Endothelial cell of umbilical vein (primary cell): ENCODE measurements at regions not wholly inside any gene's neighbourhood (a gene's known extent, or its start where the extent isn't known, plus 50 kb on each side); places are given as distances from the start of the nearest gene placed in this dataset.

Source experiments
- BruUV-seq: library from RNA; stranded (reverse); fragments of 400-500 nt; replicated peaks from 2 replicates; lab custom pipeline; 2021; lab: Mats Ljungman, UMichigan
- CTCF ChIA-PET: fragments of 300-600, 350-600 bp; sonication (Branson Sonifier 250); formaldehyde crosslinking; loops from one replicate; lab custom pipeline; 2021; ENCODE audit warnings: antibody characterized with exemption, inconsistent platforms; lab: Charles Lee
- POLR2A ChIA-PET: fragments of 300-600, 350-600 bp; sonication (Branson Sonifier 250); formaldehyde crosslinking; loops from one replicate; lab custom pipeline; 2021; ENCODE audit warnings: antibody characterized with exemption, inconsistent platforms; lab: Charles Lee
- DNase-seq: peaks from one replicate; pipeline ENCODE4 v3.0.0-alpha.2; 2011; ENCODE audit warnings: low read depth, low spot score
- FAIRE-seq: peaks from 2 replicates; lab custom pipeline; 2011; peaks lifted over from hg19 to GRCh38; lab: Jason Lieb, UNC
- H2AFZ ChIP-seq: 2 replicates; pipeline ENCODE4 v1.6.0; 2012; ENCODE audit warnings: low read depth, low read length, control low read depth, inconsistent platforms
- H3K27ac ChIP-seq: 2 replicates; pipeline ENCODE4 v1.5.1; 2011; ENCODE audit warnings: low read depth, mild to moderate bottlenecking, control low read depth, low read length, moderate library complexity; ENCODE audit not compliant: insufficient read depth
- H3K27me3 ChIP-seq, 2 experiments: 2 replicates each; pipeline versions ENCODE4 v1.6.0 to v1.6.1; 2011; ENCODE audit warnings: low read length in 2 of 2, mixed read lengths in 1 of 2; ENCODE audit not compliant: control insufficient read depth in 2 of 2, insufficient read depth in 2 of 2
- H3K36me3 ChIP-seq, 2 experiments: 2 replicates in 1 of 2; 3 replicates in 1 of 2; pipeline ENCODE4 v1.5.1; 2011; ENCODE audit warnings: low read length in 2 of 2, mild to moderate bottlenecking in 1 of 2, moderate library complexity in 1 of 2; ENCODE audit not compliant: control insufficient read depth in 2 of 2, insufficient read depth in 2 of 2; ENCODE audit errors: extremely low read depth in 1 of 2
- H3K4me1 ChIP-seq: 3 replicates; pipeline ENCODE4 v1.5.1; 2011; ENCODE audit warnings: mild to moderate bottlenecking, low read length; ENCODE audit not compliant: control insufficient read depth, insufficient read depth; ENCODE audit errors: extremely low read depth
- H3K4me2 ChIP-seq: 2 replicates; pipeline ENCODE4 v1.6.1; 2011; ENCODE audit warnings: low read length, control low read depth, mixed read lengths; ENCODE audit not compliant: insufficient read depth
- H3K4me3 ChIP-seq, 3 experiments: fragments of 200-600 bp in 1 of 3; sonication (generic), shearing (Covaris generic) in 1 of 3; replicated peaks in 1 of 3; 2 replicates each; pipeline ENCODE4 v1.5.1; 2011 to 2016; ENCODE audit warnings: control low read depth in 3 of 3, low read length in 3 of 3, mild to moderate bottlenecking in 2 of 3, inconsistent platforms in 1 of 3, low read depth in 1 of 3, moderate library complexity in 1 of 3; ENCODE audit not compliant: insufficient read depth in 1 of 3
- H3K79me2 ChIP-seq: 2 replicates; pipeline ENCODE4 v1.6.0; 2012; ENCODE audit warnings: low read length, inconsistent platforms; ENCODE audit not compliant: control insufficient read depth, insufficient read depth
- H3K9ac ChIP-seq: replicated peaks from 2 replicates; pipeline ENCODE3; 2011; ENCODE audit warnings: low read length, control low read depth; ENCODE audit not compliant: insufficient read depth; ENCODE audit errors: extremely low read depth
- H3K9me1 ChIP-seq: replicated peaks from 3 replicates; pipeline ENCODE4 v1.6.0; 2011; ENCODE audit warnings: mild to moderate bottlenecking, low read length; ENCODE audit not compliant: control insufficient read depth, insufficient read depth; ENCODE audit errors: extremely low read depth
- H3K9me3 ChIP-seq: replicated peaks from 2 replicates; pipeline ENCODE4 v1.5.1; 2012; ENCODE audit warnings: low read length, inconsistent platforms; ENCODE audit not compliant: control insufficient read depth, insufficient read depth
- H4K20me1 ChIP-seq: replicated peaks from 2 replicates; pipeline ENCODE3; 2011; ENCODE audit warnings: mild to moderate bottlenecking, low read length; ENCODE audit not compliant: control insufficient read depth, insufficient read depth; ENCODE audit errors: extremely low read depth
- CTCF ChIP-seq, 2 donors: IDR thresholded peaks; 1 replicate in 1 of 2; 2 replicates in 1 of 2; pipeline ENCODE4 v1.5.1; 2011; ENCODE audit warnings: low read length in 2 of 2, mild to moderate bottlenecking in 2 of 2, moderate library complexity in 2 of 2, control low read depth in 1 of 2, inconsistent platforms in 1 of 2, low read depth in 1 of 2; ENCODE audit not compliant: insufficient read depth in 1 of 2; ENCODE audit errors: extremely low read depth in 1 of 2
- EZH2 ChIP-seq: IDR thresholded peaks from 2 replicates; pipeline ENCODE4 v1.6.1; 2012; ENCODE audit warnings: borderline replicate concordance, low read depth, mild to moderate bottlenecking, moderate library complexity, low read length, inconsistent platforms; ENCODE audit not compliant: severe bottlenecking
- FOS ChIP-seq: IDR thresholded peaks from 2 replicates; pipeline ENCODE4 v1.6.1; 2011; ENCODE audit warnings: mild to moderate bottlenecking, low read length, moderate library complexity, borderline replicate concordance; ENCODE audit not compliant: insufficient read depth
- GATA2 ChIP-seq: IDR thresholded peaks from 2 replicates; pipeline ENCODE4 v1.7.0; 2011; ENCODE audit warnings: low read depth, mild to moderate bottlenecking, moderate library complexity, mixed read lengths, low read length; ENCODE audit not compliant: insufficient read length, insufficient read depth
- JUN ChIP-seq: IDR thresholded peaks from 2 replicates; pipeline ENCODE4 v1.6.1; 2011; ENCODE audit warnings: borderline replicate concordance, low read depth; ENCODE audit not compliant: insufficient read length, insufficient read depth
- MAX ChIP-seq: IDR thresholded peaks from 2 replicates; pipeline ENCODE4 v1.6.1; 2011; ENCODE audit not compliant: insufficient read depth, insufficient read length
- MYC ChIP-seq: IDR thresholded peaks from one replicate; pipeline ENCODE4 v1.6.1; 2011; ENCODE audit warnings: mild to moderate bottlenecking, low read depth, low read length
- POLR2A ChIP-seq: IDR thresholded peaks from 2 replicates; pipeline ENCODE4 v1.6.1; 2012; ENCODE audit warnings: low read depth, mild to moderate bottlenecking, control low read depth, low read length
- POLR2AphosphoS5 ChIP-seq: IDR thresholded peaks from 2 replicates; pipeline ENCODE4 v1.6.1; 2012; ENCODE audit warnings: low read depth, mild to moderate bottlenecking, control low read depth, low read length, moderate library complexity; ENCODE audit not compliant: insufficient read depth
- dilution Hi-C: fragments of 300-500 bp; cut with MboI; formaldehyde crosslinking; loops from one replicate; pipeline ENCODE4 v1.15.0; 2019; ENCODE audit warnings: low sequenced_read_pairs; ENCODE audit not compliant: extremely low pct_ligation_motif_present
- intact Hi-C: fragments of 100-400 bp; cut with micrococcal nuclease; formaldehyde crosslinking; loops from one replicate; pipeline ENCODE4 v1.10.0; 2022

- no peak for DNase-seq
- H3K4me1 ChIP-seq = no peaks in the 10 kb centered on the region
- no peak for FAIRE-seq
- H3K9me3 ChIP-seq = no peaks in the 10 kb centered on the region
- intact Hi-C loops (no loop called here), dilution Hi-C loops (no loop called here)
- H3K9me1 ChIP-seq = no peaks in the 10 kb centered on the region
- H4K20me1 ChIP-seq = no peaks in the 10 kb centered on the region
- ChIA-PET CTCF (no interaction called here), POLR2A (no interaction called here)
- TF ChIP-seq JUN (no peak), MAX (no peak), CTCF (IDR thresholded peaks at IDR 0.05; ENCODE audit: extremely low read depth in 1 of 2, insufficient read depth in 1 of 2, low read depth in 1 of 2, low read length in 2 of 2) (no peak), POLR2AphosphoS5 (no peak), EZH2 (no peak), GATA2 (no peak), MYC (no peak), POLR2A (no peak), FOS (no peak)
- no peaks in the 10 kb centered on the region for H3K79me2 ChIP-seq
- no peaks in the 10 kb centered on the region for H3K36me3 ChIP-seq
- H2AFZ ChIP-seq = no peak overlapping the region
- H3K4me3 ChIP-seq = no peak overlapping the region
- no TSS peak for BruUV-seq
- H3K4me2 ChIP-seq = no peak overlapping the region
- H3K27me3 ChIP-seq = peaks cover 0 to 2% of the 10 kb centered on the region in 2 experiments
- no peak overlapping the region for H3K9ac ChIP-seq
- no peak overlapping the region for H3K27ac ChIP-seq
Measured at GRCh38 chr2:173770947-173771678, 194.1 kb downstream of the SP3 start.
